Body of pancreas (tissue), 4 donors: ENCODE measurements at regions not wholly inside any gene's neighbourhood (a gene's known extent, or its start where the extent isn't known, plus 50 kb on each side); places are given as distances from the start of the nearest gene placed in this dataset.

Experiments
- ATAC-seq: fragments of 150-250 bp; one replicate; pipeline ENCODE4 v1.9.1; 2016
- DNase-seq, 4 donors: peaks; one replicate each; pipeline ENCODE4 v3.0.0-alpha.2; 2019
- H3K27ac ChIP-seq, 4 donors: fragments of 200-600 bp; sonication (generic); 1 replicate in 3 of 4; 2 replicates in 1 of 4; pipeline versions ENCODE4 v1.5.1 to v1.6.1; 2016 to 2019; ENCODE audit warnings: mild to moderate bottlenecking in 1 of 4, mixed read lengths in 1 of 4, moderate library complexity in 1 of 4
- H3K27me3 ChIP-seq, 2 donors: fragments of 200-600 bp; sonication (generic); one replicate each; pipeline ENCODE4 v1.6.0; 2016; ENCODE audit warnings: mild to moderate bottlenecking in 1 of 2
- H3K36me3 ChIP-seq, 2 donors: fragments of 200-600 bp; sonication (generic); replicated peaks in 1 of 2; 2 replicates each; pipeline ENCODE4 v1.5.1; 2016; ENCODE audit warnings: low read depth in 2 of 2; ENCODE audit not compliant: insufficient read depth in 1 of 2
- H3K4me1 ChIP-seq: fragments of 200-600 bp; sonication (generic); one replicate; pipeline ENCODE4 v1.6.0; 2016
- H3K4me3 ChIP-seq, 2 donors: fragments of 200-600 bp; sonication (generic); 1 replicate in 1 of 2; 2 replicates in 1 of 2; pipeline ENCODE4 v1.5.1; 2016 to 2019
- H3K9me3 ChIP-seq, 3 donors: fragments of 200-600 bp; sonication (generic); 1 replicate in 2 of 3; 2 replicates in 1 of 3; pipeline ENCODE4 v1.5.1; 2016
- CTCF ChIP-seq, 7 experiments: fragments of 450-650 bp in 4 of 7; fragments of 200-600 bp in 3 of 7; sonication (generic) in 3 of 7; IDR thresholded peaks; one replicate each; pipeline ENCODE4 v1.5.1; 2016 to 2019; ENCODE audit warnings: antibody characterized with exemption in 7 of 7
- POLR2A ChIP-seq, 3 donors: fragments of 450-650 bp; IDR thresholded peaks; one replicate each; pipeline ENCODE4 v1.6.1; 2016; ENCODE audit warnings: antibody characterized with exemption in 3 of 3, mild to moderate bottlenecking in 2 of 3
- WGBS, 2 donors: methylation state at CpG; one replicate each; pipeline ENCODE4 v1.1.5; 2017; 5-methylcytosine and 5-hydroxymethylcytosine counted together
- intact Hi-C: fragments of 100-400 bp; cut with DNase I; formaldehyde crosslinking; loops from one replicate; pipeline ENCODE4 v1.15.1; 2023

- DNase-seq (no peak), ATAC-seq (no peak)
- Histone ChIP-seq H3K9me3 (no peaks in the 10 kb centered on the region), H3K27ac (no peak overlapping the region), H3K4me3 (no peak overlapping the region), H3K4me1 (no peaks in the 10 kb centered on the region), H3K27me3 (no peaks in the 10 kb centered on the region), H3K36me3 (no peaks in the 10 kb centered on the region)
- TF ChIP-seq POLR2A (IDR thresholded peaks at IDR 0.05) (no peak), CTCF (IDR thresholded peaks at IDR 0.05) (no peak)
- intact Hi-C loops: no loop called here
- WGBS, 2 donors: 52 to 57% methylated on average over 1 of the region's 1 CpG
Observed at GRCh38 chr4:62487016-62487415, 1286.9 kb downstream of the ADGRL3 start.

- 66 to 68% methylated on average over 3 of the region's 3 CpGs for WGBS, 2 donors
Observed at GRCh38 chr4:62484357-62484756, 1284.2 kb downstream of the ADGRL3 start.

GRCh38 chr4:62482355-62482754 lies 1282.2 kb downstream of the ADGRL3 start:
- intact Hi-C loops: no loop called here
- H3K27me3 ChIP-seq: no peaks in the 10 kb centered on the region
- H3K4me3 ChIP-seq: no peak overlapping the region
- no peaks in the 10 kb centered on the region for H3K36me3 ChIP-seq
- ATAC-seq: no peak
- DNase-seq: no peak
- WGBS, 2 donors: 52 to 56% methylated on average over 3 of the region's 3 CpGs
- no peak overlapping the region for H3K27ac ChIP-seq
- H3K9me3 ChIP-seq: no peaks in the 10 kb centered on the region
- no peaks in the 10 kb centered on the region for H3K4me1 ChIP-seq
- TF ChIP-seq CTCF (IDR thresholded peaks at IDR 0.05) (no peak), POLR2A (IDR thresholded peaks at IDR 0.05) (no peak)

More at GRCh38 chr4:62484357-62484756, 1284.2 kb downstream of the ADGRL3 start:
- no peak overlapping the region for H3K4me3 ChIP-seq
- H3K36me3 ChIP-seq: no peaks in the 10 kb centered on the region
- H3K27ac ChIP-seq: no peak overlapping the region
- intact Hi-C loops: no loop called here
- H3K9me3 ChIP-seq: no peaks in the 10 kb centered on the region
- TF ChIP-seq CTCF (IDR thresholded peaks at IDR 0.05) (no peak), POLR2A (IDR thresholded peaks at IDR 0.05) (no peak)
- no peak for DNase-seq
- no peak for ATAC-seq
- no peaks in the 10 kb centered on the region for H3K27me3 ChIP-seq
- H3K4me1 ChIP-seq: no peaks in the 10 kb centered on the region

- intact Hi-C loops: no loop called here
- Histone ChIP-seq H3K27me3 (no peaks in the 10 kb centered on the region), H3K27ac (no peak overlapping the region), H3K4me3 (no peak overlapping the region), H3K9me3 (no peaks in the 10 kb centered on the region), H3K36me3 (no peaks in the 10 kb centered on the region), H3K4me1 (no peaks in the 10 kb centered on the region)
- DNase-seq (no peak), ATAC-seq (no peak)
- no peak for TF ChIP-seq POLR2A (IDR thresholded peaks at IDR 0.05)
- TF ChIP-seq CTCF (IDR thresholded peaks at IDR 0.05): no peak
- WGBS, 2 donors: 23 to 27% methylated on average over 2 of the region's 2 CpGs
Observed at GRCh38 chr4:62475596-62475995, 1275.5 kb downstream of the ADGRL3 start.

GRCh38 chr4:62474802-62475201 lies 1274.7 kb downstream of the ADGRL3 start:
- H3K4me3 ChIP-seq: no peak overlapping the region
- no peak for DNase-seq
- no peaks in the 10 kb centered on the region for H3K9me3 ChIP-seq
- intact Hi-C loops: no loop called here
- no peak for TF ChIP-seq CTCF (IDR thresholded peaks at IDR 0.05)
- no peak for TF ChIP-seq POLR2A (IDR thresholded peaks at IDR 0.05)
- 56% methylated on average over 3 of the region's 3 CpGs for WGBS, 2 donors
- H3K27ac ChIP-seq: no peak overlapping the region
- no peaks in the 10 kb centered on the region for H3K36me3 ChIP-seq
- H3K27me3 ChIP-seq: no peaks in the 10 kb centered on the region
- no peak for ATAC-seq
- H3K4me1 ChIP-seq: no peaks in the 10 kb centered on the region
